ENCODE measurements at regions not wholly inside any gene's neighbourhood (a gene's known extent, or its start where the extent isn't known, plus 50 kb on each side); places are given as distances from the start of the nearest gene placed in this dataset.

DNA sequence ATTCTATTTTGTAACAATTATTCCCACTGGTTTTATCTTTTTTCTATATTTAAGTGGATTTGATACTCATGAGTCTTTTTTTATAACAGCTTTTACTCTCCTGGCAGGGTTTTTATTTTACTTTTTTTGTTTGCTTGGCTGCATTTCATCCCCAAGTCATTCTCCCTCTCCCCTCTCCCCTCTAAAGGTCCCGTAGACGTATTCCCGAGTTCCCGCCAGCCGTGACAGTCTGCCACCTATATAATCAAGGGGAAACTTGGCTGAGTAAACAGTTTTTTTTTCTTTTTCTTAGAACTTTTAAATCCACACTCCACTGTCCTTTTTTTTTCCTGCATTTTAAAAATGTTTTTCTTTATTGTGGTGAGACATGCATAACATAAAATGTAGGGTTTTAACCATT lies 433.1 kb upstream of the HS6ST1 start:
- DNase-seq (ENCODE audit: low read depth) = no peak

DNA sequence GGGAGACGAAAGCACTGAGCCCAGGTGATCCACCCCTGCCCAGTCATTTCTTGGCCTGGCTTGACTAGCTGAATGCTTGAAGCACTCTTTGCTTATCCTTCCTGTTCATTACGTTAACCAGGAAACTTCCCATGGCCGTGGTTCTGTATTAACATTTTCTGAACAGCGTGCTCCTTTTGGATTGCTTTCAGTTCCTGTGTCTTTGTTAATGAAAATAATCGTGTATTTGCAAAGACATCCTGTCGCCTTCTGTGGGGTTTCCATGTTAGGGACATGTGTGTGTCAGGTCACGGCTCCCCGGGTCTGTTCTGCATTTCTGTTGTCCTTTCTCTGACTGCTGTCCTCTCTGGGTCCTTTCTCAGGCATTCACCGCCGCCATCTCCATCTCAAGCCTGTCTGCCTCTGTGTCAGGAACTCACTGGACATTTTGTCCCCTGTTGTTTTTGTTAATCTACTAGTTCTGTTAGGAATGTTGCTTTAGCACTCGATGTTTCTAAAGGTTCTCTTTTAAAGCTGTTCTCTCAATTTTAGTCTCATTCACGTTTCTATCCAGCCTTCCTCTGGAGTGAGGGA lies 434.1 kb upstream of the HS6ST1 start:
- no peak for DNase-seq (ENCODE audit: low read depth)

DNA sequence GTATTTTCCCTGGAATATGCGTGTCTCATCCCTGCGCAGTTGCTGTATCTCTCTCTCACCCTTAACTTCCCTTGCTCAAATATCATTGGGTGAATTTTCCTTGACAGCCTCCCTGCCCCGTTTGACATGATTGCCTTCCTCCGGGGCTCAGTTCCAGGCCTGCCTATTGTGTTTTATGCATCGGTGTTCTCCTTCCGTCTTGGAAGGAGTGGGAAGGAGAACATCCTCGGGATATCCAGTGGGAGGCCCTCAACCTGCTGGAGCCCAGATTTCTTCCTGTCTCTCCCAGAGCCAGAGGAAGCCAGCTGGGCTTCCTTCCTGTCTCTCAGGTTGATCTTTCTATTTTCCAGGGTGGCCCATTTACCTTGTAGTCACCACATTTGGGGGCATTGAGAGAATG lies 434.7 kb upstream of the HS6ST1 start:
- DNase-seq (ENCODE audit: low read depth) = no peak

DNA sequence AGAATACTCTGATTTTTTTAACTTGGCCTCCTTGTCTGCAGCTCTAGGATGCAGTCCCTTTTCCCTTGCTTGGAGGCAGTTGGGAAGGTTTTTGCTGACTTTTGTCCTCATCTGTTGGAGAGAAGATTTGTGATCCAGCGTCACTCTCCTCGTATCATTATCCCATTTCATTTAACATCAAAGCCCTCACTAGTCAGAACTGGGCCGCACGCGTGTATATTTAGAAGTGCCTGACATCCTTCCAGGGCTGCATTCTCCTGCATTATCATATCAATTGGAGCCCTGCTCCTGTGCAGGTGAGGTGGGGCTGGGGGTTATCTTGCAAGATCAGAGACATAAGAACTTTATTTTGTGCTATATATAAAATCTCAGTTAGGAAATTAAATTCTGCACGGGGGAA lies 435.1 kb upstream of the HS6ST1 start:
- DNase-seq (ENCODE audit: low read depth) = no peak

DNA sequence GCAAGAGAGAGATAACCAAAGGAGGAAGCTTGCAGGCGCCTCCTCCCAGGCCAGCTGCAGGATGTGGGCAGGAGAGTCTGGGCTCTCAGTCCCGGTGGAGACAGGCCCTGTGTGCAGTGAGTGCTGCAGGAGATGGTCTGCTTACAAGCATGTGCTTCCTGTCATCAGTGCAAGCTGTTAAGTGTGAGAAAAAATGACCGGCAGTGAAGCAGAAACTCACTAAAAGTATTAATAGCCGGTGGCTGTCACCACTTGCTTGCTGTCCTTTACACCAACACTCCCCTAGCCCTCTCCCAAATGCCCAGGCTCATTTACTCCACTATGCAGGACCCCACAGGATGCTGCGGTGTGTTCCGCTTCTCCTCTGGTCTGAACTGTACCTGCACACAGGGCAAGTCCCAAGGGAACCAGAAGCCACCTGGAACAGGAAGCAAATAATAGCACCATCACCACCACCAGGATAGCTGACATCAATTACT lies 435.6 kb upstream of the HS6ST1 start:
- no peak for DNase-seq (ENCODE audit: low read depth)

DNA sequence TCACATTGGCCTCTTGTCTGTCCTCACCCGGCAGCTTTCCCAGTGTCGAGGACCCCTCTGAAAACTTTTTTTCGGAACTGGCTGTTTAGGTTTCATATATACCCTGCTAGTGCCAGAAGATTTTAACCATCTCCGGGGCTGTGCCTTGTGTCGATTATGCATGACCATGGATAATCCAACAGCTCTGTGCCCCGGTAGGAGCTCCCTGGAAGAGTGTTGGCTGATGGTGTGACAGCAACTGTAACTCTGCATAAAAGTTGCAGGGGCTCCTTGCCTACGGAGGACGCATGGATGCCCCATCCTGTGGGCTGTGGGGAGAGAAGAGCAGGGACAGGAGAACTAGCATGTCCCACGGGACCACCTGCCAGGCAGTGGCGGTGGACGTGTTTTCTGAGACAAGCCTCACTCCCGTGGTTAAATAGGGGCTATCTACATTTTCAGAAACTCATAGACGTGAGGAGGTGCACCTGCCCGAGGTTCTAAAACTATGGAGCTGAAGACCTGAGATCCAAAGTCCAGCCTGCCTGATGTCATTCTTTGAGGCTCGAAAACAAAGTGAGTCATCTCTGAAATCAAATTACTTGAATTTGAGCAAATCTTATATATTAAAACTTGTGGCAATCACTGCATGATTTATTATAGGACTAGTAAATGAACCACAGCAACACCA lies 437.2 kb upstream of the HS6ST1 start:
- no peak for DNase-seq (ENCODE audit: low read depth)

DNA sequence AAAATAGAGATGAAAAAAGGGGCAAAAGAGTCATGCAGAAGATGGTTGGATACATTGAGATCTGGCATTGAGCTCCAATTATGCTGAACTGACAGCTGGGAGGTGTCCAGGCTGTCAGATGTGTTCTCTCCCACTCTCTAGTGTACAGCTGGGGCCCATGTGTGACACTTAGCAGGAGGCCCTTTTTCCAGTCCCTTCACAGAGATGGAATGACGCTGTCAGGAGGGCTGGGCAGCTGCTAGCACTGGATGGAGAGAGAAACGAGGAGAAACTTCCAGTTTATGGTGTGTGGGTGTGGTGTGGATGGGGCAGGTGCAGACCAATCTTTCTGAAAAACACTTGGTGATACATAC lies 437.7 kb upstream of the HS6ST1 start:
- no peak for DNase-seq (ENCODE audit: low read depth)

DNA sequence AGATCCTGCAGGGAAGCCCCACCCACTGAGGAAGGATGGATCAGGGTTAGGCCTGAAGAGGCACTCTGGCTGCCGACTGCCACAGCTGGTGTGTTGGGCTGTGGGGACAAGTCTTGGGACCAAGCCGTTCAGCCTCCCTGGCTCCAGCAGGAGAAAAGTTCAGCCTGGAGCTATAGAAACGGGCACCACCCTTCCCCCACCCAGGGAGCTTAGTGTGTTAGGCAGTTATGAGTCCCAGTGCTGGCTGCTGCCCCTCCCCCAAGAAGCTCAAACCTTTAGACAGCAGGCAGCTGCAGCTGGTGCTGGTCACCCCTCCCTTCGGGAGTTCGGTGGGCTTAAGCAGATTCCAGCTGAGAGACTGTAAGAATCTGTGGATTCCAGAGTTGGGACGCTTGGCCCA lies 447.1 kb upstream of the HS6ST1 start:
- DNase-seq (ENCODE audit: low read depth) = no peak

DNA sequence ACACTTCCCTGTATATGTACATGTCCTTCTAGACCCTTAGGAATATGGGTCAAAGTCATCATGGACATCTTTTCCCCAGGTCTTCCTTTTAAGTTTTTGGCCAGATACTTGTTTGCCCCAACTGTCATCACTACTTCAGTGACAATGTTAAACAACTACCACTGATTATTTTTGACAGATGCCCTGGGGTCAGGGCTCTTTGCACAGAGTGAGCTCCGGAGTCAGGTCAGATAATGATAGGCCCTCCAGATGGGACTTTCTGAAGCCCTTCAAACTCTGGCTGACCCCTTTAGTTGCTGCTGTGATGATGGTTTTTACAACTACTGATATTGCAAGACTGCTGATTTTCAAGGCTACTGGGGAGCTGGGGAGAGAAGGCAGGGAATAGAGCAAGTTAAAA lies 449.4 kb upstream of the HS6ST1 start:
- DNase-seq (ENCODE audit: low read depth) = no peak

DNA sequence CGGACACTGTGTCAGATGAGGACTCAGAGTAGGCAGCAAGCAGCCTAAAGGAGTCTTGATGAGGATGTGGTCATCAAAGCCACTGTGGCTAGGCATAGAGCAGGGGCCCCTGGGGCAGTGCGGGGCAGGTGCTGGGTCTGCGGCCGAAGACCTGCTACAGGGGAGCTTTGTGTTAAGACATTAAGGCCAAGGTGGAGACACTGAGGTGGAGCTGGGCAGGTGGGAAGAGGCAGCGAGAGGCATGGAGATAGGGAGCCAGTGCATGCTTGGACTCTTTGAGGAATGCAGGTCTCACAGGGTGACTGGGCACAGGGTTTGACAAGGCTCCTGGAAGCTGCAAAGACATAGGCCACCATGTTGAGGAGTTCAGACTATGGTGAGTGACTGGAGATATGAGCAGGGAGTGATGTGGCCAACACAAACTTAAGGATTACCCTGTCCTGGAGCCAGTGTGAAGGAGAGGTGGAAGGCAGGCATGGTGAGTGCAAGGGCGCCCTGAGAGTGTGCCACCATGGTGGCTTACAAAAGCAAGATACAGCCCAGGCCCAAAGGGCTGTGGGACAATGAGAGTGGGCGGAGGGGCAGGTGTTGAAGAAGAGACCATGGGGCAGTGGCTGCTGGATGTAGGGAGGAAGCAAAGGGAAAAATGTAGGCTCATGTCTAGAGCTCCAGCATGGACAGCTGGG lies 450.9 kb upstream of the HS6ST1 start:
- DNase-seq (ENCODE audit: low read depth) = no peak

DNA sequence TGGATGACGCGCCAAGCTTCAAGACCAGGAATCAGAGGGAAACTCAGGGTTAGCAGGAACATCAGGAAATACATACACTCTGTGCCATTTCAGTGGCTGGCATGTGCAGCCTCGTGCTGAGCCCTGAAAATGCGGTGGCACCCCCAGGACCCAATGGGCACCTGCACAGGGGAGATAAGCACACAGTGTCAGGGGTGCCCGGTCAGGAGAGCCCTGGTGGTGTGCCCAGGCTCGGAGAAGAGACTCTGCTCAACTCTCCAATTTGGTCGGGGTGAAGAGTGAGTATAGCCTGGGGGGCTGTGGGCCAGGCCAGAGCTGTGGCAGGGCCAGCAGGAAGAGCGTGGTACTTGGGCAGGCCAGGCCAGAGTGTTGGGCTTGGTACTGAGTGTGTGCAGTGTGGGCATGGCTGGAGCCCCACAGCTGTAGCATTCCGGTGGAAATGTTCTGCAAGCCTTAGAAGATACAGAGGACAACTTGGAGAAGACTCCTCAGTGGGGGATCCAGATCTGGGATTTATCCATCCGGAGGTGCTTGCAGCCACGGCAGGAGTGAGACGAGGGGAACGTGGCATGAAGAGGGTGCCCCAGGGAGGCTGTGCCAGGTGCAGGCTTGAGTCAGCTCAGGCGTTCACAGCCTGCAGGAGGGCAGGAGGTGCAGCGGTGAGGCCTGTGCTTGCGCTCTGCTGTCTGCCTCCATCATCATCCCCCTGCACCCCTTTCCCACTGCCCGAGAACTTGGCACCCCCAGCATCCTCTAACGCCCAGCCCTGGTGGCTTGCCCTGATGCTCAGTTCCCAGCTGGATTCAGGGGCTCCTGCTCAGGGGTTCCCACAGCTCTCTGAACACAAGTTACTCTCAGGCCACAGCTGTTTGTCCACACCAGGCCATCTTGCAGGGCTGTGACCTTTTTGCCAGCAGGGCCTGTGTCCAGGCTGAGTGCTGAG lies 451.7 kb upstream of the HS6ST1 start:
- DNase-seq (ENCODE audit: low read depth) = no peak

DNA sequence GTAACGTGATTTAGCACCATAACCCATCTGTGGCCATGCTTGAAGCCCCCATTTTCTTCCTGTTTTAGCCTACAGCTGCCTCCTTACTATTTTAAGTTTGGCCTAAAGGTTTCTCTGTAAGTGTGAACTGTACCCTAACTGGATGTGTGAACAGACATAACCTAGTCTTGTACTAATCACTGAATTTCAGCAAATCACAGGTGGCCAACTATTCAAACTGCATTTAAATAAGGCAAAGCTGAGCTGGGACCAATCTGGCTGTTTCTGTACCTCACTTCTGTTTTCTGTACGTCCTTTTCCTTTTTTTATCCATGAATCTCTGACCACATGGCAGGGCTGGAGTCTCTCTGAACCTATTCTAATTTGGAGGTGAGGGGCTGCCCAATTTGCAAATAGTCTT lies 452.7 kb upstream of the HS6ST1 start:
- no peak for DNase-seq (ENCODE audit: low read depth)

DNA sequence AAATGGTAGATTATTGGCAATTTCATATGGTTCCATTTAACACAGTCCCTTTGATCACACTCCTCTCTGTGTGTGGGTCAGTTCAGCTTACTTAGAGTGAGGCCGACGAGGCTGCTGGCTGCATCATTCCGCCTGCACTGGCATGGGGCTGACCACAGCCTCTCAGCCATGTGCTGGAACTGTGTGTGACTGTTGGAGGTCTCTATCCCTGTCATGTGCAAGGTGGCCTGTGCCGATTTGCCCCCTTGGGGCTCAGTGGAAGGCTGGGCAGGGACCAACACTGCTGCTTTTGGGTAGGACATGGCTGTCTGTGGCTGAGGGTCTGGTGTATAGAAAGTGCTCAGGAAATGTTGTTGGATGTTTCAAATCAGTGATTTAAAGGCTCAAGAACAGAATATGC lies 454.0 kb upstream of the HS6ST1 start:
- DNase-seq (ENCODE audit: low read depth) = no peak

DNA sequence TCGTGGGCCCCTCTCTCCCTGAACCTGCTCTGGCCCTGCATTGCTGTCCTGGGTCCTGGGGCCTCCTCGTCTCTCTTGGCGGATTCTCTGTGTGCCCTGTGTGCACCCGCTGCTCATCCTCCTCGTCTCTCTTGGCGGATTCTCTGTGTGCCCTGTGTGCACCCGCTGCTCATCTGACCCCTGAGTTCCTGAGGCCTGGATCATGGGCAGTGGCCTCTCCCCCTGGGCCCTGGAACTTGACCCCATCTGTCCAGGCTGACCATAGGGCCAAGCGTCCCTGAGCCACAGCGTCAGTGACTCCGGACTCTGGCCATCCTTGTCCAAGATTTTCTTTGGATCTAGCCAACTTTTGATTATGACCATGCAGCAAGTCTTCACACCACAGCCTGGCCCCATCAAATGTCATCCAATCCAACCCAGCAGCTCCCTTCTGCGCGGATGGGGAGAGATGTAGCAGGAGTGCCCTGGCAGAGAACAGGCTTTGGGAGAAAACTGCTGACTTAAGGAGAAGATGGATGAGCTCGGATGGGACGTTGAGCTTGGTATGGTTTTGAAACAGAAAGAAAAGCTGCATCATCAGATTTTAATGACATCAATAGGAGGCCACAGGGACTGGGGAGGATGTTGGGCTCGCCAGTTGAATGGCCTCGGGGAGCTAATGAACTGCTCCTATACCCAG lies 455.1 kb upstream of the HS6ST1 start:
- DNase-seq (ENCODE audit: low read depth) = no peak

DNA sequence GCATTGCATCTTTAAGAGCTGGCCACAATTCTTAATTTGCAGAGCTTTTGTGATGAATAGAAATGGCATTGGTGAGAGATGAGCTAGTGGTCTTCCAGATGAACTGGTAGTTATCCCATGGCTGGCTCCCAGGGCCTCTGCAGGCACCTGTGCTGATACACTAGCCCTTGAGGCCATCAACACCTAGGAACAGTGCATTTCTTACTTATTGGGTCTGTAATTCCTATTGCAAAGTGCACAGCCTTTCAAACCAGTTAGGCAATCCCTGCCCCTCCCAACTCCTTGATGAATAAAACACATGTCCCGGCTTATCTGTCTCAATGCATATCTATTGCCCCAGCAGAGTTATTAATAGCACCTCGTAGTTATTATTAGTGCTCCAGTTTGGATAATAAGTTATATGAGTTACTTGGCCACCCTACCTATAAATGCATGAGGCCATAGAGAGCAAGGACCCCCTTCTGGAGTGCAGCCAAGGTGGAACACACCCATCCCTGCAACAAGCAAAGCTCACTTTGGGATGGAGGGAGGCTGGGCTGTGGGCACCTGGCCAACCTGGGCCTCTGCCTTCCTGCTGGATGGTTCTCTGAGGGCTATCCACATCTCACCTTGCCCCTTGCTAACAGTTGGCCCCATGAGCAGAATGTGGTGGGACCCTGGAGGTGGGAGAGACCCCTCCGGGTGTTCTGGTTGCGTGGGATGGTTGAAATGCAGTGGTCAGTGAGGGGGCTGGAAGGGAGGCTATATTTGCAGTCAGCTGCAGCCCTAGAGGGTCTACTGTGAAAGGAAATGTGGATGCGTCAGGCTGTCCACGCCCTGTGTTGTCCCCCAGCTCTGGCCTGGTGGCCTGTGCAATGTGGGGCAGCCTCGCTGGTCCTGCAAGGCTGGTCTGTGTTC lies 455.9 kb upstream of the HS6ST1 start:
- no peak for DNase-seq (ENCODE audit: low read depth)

DNA sequence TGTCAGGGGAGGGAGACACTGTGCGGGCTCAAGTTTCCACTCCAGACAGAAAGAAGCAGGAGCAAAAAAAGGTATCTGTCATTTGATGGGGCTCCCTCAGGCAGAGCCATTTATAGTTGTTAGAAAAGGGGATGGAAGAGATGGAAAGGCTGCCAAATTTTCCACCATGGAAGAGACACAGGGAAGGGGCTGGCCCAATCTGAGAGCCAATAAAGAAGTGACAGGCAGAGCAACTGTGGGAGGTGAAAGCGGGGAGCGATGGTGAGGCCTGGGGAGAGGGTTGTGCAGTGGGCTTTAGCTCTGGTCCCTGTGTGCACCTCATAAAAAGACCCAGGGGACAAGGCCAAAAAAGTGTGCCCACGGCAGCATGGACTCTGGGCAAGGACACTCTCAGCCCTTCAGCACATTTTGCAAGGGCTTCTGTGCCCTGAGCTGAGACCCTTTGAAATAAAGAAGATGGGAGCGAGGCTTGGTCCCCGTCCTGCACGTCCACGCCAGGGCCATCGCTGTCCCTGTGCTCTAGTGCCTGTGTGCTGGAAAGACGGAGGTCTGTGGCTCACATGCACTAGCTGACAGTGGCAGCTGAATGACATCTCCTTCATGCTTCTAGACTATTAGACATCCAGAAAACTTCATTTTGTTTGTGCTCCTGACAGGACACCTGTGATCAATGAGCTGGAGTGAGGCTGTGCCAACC lies 456.7 kb upstream of the HS6ST1 start:
- no peak for DNase-seq (ENCODE audit: low read depth)

DNA sequence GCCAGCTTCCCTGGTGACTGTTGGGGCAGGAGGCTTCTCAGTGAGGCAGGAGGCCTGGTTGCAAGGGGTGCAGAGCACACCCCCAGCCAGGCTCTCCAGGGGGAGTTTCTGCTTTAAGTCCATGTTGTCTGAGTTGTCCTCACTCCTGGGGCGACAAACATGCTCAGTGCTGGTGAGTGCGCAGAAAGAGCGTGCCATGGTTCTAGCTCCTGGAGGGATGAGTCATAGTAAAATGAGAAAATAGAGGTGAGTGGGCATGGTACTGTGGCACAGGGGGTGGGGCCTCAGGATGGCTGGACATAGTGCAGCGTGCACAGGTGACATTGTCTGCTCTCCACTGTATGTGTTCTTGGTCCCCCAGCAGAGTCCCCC lies 457.2 kb upstream of the HS6ST1 start:
- no peak for DNase-seq (ENCODE audit: low read depth)

DNA sequence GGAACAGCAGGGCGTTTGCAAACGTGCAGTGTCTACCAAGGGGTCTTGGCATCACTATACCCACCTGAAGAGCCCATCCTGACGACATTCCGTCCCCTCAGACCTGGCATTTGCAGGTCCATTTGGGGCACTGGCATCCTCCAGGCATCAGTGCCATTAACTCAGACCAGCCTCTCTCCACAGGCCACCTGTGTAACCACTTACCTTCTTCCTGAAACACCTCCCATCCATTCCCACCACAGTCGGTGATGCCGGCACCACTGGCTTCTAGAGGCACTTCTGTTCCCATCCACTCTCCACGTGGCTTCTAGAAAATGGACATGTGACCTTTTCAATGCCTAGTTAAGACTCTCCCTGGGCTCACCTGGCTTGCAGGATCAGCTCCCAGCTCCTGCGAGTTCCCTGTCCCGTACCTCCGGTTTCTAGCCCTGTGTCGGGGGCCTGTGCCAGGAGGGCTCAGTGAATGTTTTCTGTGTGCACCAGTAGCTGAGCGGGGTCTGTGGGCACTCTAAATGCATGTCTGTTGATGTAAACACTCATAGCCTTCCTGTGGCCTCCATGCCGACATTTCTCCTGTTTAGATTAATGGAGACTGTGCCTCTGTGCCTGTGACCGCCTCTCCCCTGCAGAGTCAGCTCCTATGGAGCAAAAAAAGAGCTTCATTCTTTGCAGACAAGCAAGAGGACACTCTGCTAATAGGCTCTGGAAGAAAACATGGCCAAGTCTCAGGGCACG lies 458.0 kb upstream of the HS6ST1 start:
- DNase-seq (ENCODE audit: low read depth) = no peak

DNA sequence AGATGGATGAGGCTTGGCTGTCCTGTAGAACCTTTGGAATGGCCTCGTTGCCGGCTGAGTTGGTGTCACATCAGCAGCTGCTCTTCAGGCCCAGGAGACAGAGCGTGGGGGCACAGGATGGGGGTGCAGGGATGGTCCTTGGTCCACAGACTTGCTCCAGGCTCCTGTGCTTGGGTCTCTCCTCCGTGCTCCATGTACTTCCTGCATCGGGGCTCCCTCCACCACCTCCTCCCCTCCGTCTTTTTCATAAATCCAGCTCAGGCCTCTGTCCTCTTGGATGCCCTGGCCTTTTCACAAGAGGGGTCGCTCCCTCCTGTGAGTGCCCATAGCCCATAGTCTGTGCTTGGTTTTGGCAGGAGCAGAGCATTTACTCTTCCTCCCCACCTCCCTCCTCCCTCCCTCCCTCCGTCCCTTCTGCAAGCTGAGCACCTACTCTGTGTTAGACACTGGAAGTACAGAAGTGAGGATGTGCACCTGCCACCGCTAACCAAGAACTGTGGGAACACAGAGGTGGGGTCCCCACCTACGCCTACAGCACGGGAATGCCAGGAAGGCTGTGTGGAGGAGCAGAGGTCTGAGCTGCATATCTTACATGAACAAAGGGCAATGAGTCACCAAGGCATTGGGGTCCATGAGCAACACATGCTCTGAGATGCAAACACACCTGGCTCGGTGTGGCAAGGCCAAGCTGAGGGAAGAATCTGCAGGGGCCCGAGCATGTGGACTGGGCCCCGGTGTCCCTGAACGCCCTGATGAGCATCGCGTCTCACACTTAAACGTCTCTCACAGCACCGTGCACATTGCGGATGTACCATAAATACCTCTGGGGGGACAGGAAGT lies 458.7 kb upstream of the HS6ST1 start:
- no peak for DNase-seq (ENCODE audit: low read depth)
